ENCODE measurements at regions not wholly inside any gene's neighbourhood (a gene's known extent, or its start where the extent isn't known, plus 50 kb on each side); places are given as distances from the start of the nearest gene placed in this dataset.

GRCh38 chr5:67876371-67876770 is 339.2 kb upstream of the PIK3R1 start:
- H3K27me3 ChIP-seq (replicated peaks in 1 of 2; ENCODE audit: control insufficient read depth in 2 of 2, insufficient read depth in 2 of 2, low read length in 1 of 2) = no peaks in the 10 kb centered on the region
- H3K79me2 ChIP-seq (ENCODE audit: control insufficient read depth, insufficient read depth, low read length) = no peaks in the 10 kb centered on the region
- DNase-seq (ENCODE audit: low read depth, low spot score) (no peak), ATAC-seq (no peak), FAIRE-seq (no peak)
- H3K9me3 ChIP-seq (replicated peaks; ENCODE audit: control insufficient read depth, insufficient read depth, low read length) = no peaks in the 10 kb centered on the region; the same call in 2 of the 3 replicates
- ChIA-PET POLR2A (no interaction called here), CTCF (no interaction called here), SMC1A (ENCODE audit: uncharacterized antibody, unreplicated experiment) (no interaction called here), RAD21 (ENCODE audit: unreplicated experiment) (no interaction called here)
- no peaks in the 10 kb centered on the region for H4K20me1 ChIP-seq (ENCODE audit: control insufficient read depth, insufficient read depth)
- BruUV-seq (replicated peaks) = no TSS peak
- H3K4me2 ChIP-seq (ENCODE audit: control insufficient read depth, insufficient read depth) = no peak overlapping the region
- intact Hi-C loops (cut with micrococcal nuclease; ENCODE audit: unreplicated experiment) = no loop called here
- H3K36me3 ChIP-seq (ENCODE audit: control insufficient read depth in 2 of 2, insufficient read depth in 2 of 2, low read length in 1 of 2) = no peaks in the 10 kb centered on the region
- no peak overlapping the region for H3K9ac ChIP-seq (ENCODE audit: control insufficient read depth, insufficient read depth, low read length)
- H3K27ac ChIP-seq (ENCODE audit: control insufficient read depth, insufficient read depth) = no peak overlapping the region
- no peak overlapping the region for H3K4me3 ChIP-seq
- no peak overlapping the region for H2AFZ ChIP-seq (ENCODE audit: control insufficient read depth, low read depth, low read length)
- H3K4me1 ChIP-seq (ENCODE audit: control insufficient read depth, insufficient read depth, low read length) = no peaks in the 10 kb centered on the region
- no peak for TF ChIP-seq EGR1 (IDR thresholded peaks at IDR 0.05; ENCODE audit: borderline replicate concordance in 1 of 2, low read depth in 2 of 2, low read length in 2 of 2)
- no peak for TF ChIP-seq RAD51 (IDR thresholded peaks at IDR 0.05)
- no peak for TF ChIP-seq ELK1 (IDR thresholded peaks at IDR 0.05; ENCODE audit: low read depth, low read length)
- no peak for TF ChIP-seq SRF (IDR thresholded peaks at IDR 0.05; ENCODE audit: low read depth in 2 of 2, low read length in 2 of 2)
- no peak for TF ChIP-seq E2F8 (IDR thresholded peaks at IDR 0.05; ENCODE audit: low read depth, partially characterized antibody)
- no peak for TF ChIP-seq IKZF2 (IDR thresholded peaks at IDR 0.05)
- in situ Hi-C loops (cut with MboI) = no loop called here
